Medulla oblongata (tissue), 1 donor: ENCODE measurements at regions not wholly inside any gene's neighbourhood (a gene's known extent, or its start where the extent isn't known, plus 50 kb on each side); places are given as distances from the start of the nearest gene placed in this dataset.
"Not testable (repeated sequence)": the region's sequence is repeated elsewhere in the genome, so short reads cannot be mapped to it uniquely, and the experiment has no call there.

Experiments
- DNase-seq: peaks from one replicate; pipeline ENCODE4 v3.0.0-alpha.2; 2015; ENCODE audit errors: extremely low spot score

- DNase-seq = no peak
Observed at GRCh38 chr3:20736287-20736852, 550.4 kb upstream of the SGO1 start.

DNA sequence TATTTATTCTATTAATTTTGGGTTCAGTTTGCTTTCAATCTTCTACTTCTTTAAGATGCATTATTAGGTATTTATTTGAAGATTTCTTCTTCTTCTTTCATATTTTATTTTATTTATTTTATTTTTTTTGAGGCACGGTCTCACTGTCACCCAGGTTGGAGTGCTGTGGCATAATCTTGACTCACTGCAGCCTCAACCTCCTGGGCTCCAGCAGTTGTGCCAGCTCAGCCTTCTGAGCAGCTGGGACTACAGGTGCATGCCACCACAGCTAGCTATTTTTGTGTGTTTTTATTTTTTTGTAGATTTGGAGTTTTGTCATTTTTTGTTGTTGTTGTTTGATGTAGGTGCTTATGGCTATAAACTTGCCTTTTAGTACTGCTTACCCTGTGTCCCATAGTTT lies 543.2 kb upstream of the SGO1 start:
- DNase-seq = no peak

- DNase-seq = no peak
Observed at GRCh38 chr3:20726786-20727185, 540.8 kb upstream of the SGO1 start.

GRCh38 chr3:20724241-20724640 lies 538.2 kb upstream of the SGO1 start:
- DNase-seq = no peak

- DNase-seq = not testable (repeated sequence)
Observed at GRCh38 chr3:20716425-20716824, 530.4 kb upstream of the SGO1 start.

GRCh38 chr3:20701641-20702040 lies 515.6 kb upstream of the SGO1 start:
- DNase-seq = no peak

DNA sequence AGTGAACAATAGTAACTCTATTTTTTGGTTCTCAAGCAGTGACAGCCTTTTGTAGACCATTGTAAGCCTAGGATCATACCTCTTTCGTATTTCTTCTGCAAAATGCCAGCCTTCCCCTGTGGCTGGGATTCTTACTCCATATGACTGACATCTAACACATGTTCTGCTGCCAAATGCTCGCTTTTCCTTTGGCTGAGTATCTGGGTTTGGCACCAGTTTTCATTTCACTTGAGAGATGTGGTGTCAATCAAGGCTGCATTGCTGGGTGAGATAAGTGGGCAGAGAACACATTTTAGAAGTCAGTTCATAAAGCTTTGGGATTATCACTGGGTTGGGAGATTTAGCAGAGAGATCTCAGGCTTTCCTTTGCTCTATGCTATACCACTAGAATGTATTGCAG lies 514.7 kb upstream of the SGO1 start:
- DNase-seq = no peak

DNA sequence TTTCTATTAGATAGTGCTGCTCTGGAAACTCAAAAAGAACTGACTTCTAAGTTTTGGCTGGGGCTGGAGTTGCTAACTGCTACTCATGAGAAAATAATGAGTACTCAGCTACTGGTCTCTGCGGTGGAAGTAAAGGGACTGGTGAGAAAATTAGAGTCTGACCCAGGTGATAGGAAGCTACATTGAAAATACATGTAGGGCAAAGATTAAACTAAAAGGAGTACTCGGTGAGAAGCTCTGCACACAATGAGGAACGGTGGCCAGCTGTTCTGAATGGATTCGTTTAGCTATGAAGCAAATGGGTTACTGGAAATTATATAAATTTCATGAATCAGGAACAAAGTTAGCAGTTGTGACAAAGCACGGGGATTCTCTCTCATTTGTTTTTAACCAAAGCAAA lies 512.9 kb upstream of the SGO1 start:
- DNase-seq = no peak

GRCh38 chr3:20696388-20697150 lies 510.6 kb upstream of the SGO1 start:
- DNase-seq = no peak

GRCh38 chr3:20692675-20693074 lies 506.7 kb upstream of the SGO1 start:
- DNase-seq = no peak

DNA sequence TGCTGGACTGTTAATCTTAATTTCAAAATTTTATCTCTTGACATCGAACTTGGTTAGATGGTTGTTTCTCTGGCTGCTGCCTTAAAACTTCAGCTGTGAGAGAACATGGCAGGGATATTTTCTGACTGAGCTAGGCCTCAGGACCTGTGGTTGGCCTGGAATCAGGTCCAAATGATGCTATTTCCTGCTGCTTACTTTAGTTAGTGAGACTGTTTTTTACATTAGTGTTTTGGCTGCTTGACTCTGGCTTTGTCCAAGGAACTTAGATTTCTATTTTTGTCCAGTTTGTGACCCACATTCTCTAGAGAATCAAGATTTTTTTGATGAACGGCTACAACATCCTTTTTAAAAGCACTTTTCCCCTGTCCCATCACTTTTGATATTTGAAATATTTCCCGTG lies 497.9 kb upstream of the SGO1 start:
- peak; percentile 18 for DNase-seq

- no peak for DNase-seq
Observed at GRCh38 chr3:20682573-20682972, 496.6 kb upstream of the SGO1 start.

GRCh38 chr3:20680990-20681628 lies 495.1 kb upstream of the SGO1 start:
- no peak for DNase-seq

GRCh38 chr3:20673866-20674265 lies 487.9 kb upstream of the SGO1 start:
- DNase-seq = no peak

- no peak for DNase-seq
Observed at GRCh38 chr3:20669675-20670074, 483.7 kb upstream of the SGO1 start.

- peak; percentile 9 for DNase-seq
Observed at GRCh38 chr3:20669184-20669583, 483.2 kb upstream of the SGO1 start.

- DNase-seq = peak; percentile 6
Observed at GRCh38 chr3:20668411-20668810, 482.4 kb upstream of the SGO1 start.

DNA sequence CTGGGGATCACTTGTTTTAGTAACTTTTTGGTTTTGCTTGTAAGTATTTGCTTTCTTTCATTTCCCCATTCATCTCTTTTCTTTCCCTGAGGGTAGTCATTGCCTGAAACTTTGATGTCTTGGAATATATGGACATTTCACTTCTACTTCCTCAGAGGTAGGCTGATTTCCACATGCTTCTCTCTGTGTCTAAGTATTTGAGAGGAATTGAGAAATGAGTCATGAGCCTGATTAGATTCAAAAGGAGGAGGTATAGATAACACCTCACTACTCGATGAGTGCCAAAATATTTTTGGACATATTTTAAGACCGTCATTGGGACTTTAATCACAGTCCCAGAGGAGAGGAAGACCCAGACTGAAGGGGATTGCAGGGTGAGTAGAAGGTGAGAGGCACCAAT lies 480.1 kb upstream of the SGO1 start:
- DNase-seq = no peak

DNA sequence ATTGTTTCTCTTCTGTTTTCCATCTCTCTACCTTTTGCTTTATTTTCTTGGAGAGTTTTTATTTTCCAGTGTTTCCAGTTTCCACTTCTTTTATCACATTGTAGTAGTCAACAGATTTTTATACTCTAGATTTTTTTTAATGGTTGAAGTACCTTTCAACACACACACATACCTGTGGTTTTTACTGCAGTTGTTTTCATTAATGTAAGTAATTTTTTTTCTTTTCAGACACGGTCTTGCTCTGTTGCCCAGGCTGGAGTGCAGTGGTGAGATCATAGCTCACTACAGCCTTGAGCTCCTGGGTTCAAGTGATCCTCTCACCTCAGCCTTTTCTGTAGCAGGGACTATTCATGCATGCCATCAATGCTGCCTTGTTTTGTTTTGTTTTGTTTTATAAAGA lies 472.5 kb upstream of the SGO1 start:
- DNase-seq = no peak

DNA sequence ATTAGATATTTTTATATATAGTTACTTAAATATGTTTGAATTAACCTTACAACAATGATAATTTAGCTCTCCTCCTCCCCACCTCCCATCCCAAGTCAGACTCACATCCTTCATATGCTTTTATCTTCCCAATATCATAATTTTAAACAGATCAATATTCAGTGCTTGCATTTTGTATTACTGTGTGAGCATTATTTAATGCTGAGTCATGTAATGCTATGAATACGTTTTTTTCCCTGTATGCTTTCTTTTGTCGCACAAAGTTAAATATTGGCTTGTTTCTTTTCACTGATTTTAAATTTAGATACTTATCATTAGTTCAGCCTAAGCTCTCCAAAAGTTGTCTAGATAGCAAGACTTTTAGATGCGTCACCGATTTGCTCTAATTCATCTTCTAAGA lies 471.6 kb upstream of the SGO1 start:
- DNase-seq = no peak

- no peak for DNase-seq
Observed at GRCh38 chr3:20652231-20652986, 466.4 kb upstream of the SGO1 start.

- DNase-seq = no peak
Observed at GRCh38 chr3:20648921-20649381, 462.9 kb upstream of the SGO1 start.
